ENCODE measurements at regions not wholly inside any gene's neighbourhood (a gene's known extent, or its start where the extent isn't known, plus 50 kb on each side); places are given as distances from the start of the nearest gene placed in this dataset.

DNA sequence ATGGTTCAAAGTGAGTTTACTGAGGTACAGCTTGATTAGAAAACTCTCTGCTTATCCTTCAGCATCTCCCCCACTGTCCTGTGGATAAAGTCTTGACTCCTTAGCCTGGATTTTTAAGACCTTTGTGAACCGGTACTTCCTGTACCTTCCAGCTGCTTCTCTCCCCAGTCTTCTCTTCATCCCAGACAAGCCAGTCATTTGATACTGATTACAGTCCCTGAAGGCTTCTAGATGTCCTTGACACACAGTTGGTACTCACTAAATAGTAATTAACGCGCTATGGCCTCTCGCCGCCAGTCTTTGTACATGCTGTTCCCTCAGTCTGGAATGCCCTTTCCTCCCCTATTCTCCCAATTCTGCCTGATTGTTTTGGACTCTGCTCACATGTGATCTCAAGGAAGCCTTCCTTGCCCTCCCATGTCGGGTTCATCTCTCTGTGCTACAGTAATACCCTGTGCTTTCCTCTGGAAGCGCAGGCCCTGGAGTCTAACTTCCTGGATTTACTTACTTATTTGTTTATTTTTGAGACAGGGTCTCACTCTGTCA, 50.6 kb upstream of the PTGR2 start:
- in situ Hi-C loops (cut with HindIII; ENCODE audit: low sequenced_read_pairs): no loop called here
- no peak overlapping the region for H3K4me3 ChIP-seq (ENCODE audit: low read depth, low read length)
- DNase-seq (ENCODE audit: low read depth, low spot score): no peak
- TF ChIP-seq, protein P1, sequence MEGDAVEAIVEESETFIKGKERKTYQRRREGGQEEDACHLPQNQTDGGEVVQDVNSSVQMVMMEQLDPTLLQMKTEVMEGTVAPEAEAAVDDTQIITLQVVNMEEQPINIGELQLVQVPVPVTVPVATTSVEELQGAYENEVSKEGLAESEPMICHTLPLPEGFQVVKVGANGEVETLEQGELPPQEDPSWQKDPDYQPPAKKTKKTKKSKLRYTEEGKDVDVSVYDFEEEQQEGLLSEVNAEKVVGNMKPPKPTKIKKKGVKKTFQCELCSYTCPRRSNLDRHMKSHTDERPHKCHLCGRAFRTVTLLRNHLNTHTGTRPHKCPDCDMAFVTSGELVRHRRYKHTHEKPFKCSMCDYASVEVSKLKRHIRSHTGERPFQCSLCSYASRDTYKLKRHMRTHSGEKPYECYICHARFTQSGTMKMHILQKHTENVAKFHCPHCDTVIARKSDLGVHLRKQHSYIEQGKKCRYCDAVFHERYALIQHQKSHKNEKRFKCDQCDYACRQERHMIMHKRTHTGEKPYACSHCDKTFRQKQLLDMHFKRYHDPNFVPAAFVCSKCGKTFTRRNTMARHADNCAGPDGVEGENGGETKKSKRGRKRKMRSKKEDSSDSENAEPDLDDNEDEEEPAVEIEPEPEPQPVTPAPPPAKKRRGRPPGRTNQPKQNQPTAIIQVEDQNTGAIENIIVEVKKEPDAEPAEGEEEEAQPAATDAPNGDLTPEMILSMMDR (IDR thresholded peaks at IDR 0.05; ENCODE audit: low read depth, low read length): no peak

DNA sequence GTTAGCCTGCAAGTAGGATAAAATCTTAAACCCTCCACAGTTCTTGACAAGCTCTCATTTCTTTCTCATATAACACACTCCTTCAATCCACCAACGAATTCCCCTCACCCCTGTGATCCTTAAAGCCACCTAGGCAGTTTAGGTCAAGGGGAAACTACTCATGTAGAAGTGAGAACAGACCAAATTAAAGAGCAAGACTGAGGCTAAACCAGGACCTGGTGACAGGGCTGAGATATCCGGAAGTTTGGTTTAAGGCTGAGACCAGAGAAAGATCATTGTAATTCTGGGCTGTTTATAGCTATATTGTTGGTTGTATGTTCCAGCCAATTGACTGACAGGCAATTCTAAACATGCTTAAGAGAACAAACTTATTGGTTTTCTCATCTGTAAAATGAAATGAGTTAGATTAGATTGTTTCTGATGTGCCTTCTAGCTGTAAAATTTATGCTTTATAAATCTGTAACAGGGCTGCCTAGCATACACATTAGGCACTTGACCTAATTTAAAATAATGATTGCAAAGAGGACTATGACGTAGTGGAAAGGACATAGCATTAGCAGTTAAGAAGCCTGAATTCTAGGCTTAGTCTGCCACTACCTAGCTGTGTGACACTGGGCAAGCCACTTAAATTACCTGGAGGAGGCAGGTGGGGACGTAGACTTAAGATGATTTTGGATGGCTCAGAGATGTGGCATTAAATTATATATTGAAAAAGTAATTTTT, 53.9 kb upstream of the PTGR2 start:
- in situ Hi-C loops (cut with HindIII; ENCODE audit: low sequenced_read_pairs): no loop called here
- TF ChIP-seq, protein P1 (IDR thresholded peaks at IDR 0.05; ENCODE audit: low read depth, low read length): no peak
- no peak overlapping the region for H3K4me3 ChIP-seq (ENCODE audit: low read depth, low read length)
- DNase-seq (ENCODE audit: low read depth, low spot score): no peak

DNA sequence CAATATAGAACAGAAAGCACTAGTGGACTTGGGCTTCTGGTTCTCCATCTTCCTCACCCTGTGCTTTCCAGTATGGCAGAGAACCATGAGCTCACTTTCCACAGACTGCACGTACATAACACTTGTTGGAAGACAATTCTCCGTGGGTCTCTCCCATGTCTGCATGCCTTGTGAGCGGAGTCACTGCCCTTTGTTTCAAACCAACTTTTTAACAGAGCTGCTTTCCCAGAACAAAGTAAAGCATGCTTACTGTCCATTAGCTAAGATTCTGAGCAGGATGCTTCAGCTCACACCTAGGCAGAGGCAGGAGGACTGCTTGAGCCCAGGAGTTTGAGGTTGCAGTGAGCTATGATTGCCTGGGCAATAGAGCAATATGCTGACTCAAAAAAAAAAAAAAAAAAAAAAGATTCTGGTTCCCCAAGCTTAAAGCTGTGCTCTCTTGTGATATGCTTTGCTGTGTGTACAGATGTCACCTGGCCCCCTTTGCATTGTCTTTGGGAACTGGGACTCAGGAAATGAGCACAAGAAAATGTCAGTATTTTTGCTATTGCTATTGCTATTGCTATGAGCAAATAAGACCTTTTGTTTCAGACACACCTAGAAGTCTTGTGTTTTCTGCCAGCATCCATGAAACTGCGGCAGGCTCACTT, 54.6 kb upstream of the PTGR2 start:
- TF ChIP-seq, protein P1 (IDR thresholded peaks at IDR 0.05; ENCODE audit: low read depth, low read length): no peak
- in situ Hi-C loops (cut with HindIII; ENCODE audit: low sequenced_read_pairs): no loop called here
- no peak overlapping the region for H3K4me3 ChIP-seq (ENCODE audit: low read depth, low read length)
- peak; percentile 58 for DNase-seq (ENCODE audit: low read depth, low spot score)

DNA sequence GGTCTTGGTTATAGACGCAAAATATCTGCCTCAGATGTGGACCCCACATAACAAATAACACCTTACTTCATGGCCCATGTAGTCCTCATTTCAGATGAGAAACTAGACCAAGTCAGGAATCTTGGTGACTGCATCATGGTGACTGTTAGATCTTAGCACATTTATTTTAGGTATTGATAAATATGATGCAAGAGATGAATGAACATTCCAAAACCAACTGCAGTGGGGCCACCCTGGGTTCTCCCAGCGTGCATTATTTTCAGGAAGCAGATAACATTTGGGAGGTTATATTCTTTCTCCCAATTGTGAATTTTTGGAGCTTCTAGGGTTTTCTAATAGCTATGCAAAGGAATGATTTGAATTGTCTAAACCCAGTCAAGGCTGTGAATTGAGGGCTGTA, 55.2 kb upstream of the PTGR2 start:
- TF ChIP-seq, protein P1 (IDR thresholded peaks at IDR 0.05; ENCODE audit: low read depth, low read length): no peak
- DNase-seq (ENCODE audit: low read depth, low spot score): no peak
- in situ Hi-C loops (cut with HindIII; ENCODE audit: low sequenced_read_pairs): no loop called here
- no peak overlapping the region for H3K4me3 ChIP-seq (ENCODE audit: low read depth, low read length)

DNA sequence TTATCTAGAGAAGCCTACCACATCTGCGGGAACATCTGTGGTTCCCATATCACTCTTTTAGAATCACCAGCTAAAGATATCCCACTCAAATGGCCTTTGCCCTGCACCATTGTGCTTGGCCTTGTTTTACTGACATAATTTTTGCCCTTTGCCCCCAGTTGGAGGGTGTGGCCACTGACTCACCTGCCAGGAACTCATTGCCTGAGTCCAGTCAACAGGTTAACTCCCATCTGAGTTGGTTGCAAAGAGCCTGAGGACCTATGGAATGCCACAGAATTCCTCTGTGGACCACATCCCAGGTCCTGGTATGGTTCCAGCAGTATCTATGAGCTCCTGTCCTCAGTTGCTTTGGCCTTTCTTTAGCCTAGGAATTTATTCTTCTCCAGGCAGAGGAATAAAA, 55.7 kb upstream of the PTGR2 start:
- TF ChIP-seq, protein P1 (IDR thresholded peaks at IDR 0.05; ENCODE audit: low read depth, low read length): no peak
- H3K4me3 ChIP-seq (ENCODE audit: low read depth, low read length): no peak overlapping the region
- DNase-seq (ENCODE audit: low read depth, low spot score): peak; percentile 75
- in situ Hi-C loops (cut with HindIII; ENCODE audit: low sequenced_read_pairs): no loop called here

DNA sequence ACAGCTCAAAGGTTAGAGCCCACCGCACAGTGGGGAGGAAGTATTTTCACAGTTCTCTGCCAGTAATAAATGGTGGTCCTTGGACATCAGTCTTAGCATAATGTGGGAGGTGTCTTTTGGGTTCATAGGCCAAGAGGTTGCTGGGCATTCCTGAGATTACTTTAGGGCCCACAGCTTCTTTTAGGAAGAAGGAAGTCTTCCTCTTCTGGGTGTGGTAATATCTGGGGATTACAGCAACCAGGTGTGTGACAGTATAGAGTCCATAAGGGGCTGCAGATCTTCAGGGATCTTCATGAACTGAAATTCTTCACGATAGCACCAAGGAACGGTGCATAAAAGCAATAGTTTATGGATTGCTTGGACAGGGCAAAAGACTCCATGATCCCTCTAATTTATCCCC, 56.2 kb upstream of the PTGR2 start:
- no peak overlapping the region for H3K4me3 ChIP-seq (ENCODE audit: low read depth, low read length)
- TF ChIP-seq, protein P1 (IDR thresholded peaks at IDR 0.05; ENCODE audit: low read depth, low read length): no peak
- in situ Hi-C loops (cut with HindIII; ENCODE audit: low sequenced_read_pairs): no loop called here
- no peak for DNase-seq (ENCODE audit: low read depth, low spot score)

All from astrocyte of the spinal cord (primary cell).